Ascending aorta (tissue), 2 donors: ENCODE measurements at regions not wholly inside any gene's neighbourhood (a gene's known extent, or its start where the extent isn't known, plus 50 kb on each side); places are given as distances from the start of the nearest gene placed in this dataset.

Experiments used
- DNase-seq, 2 donors: peaks; one replicate each; pipeline ENCODE4 v3.0.0-alpha.2; 2019; ENCODE audit warnings: low spot score in 2 of 2
- H3K27ac ChIP-seq, 2 donors: fragments of 200-600 bp; sonication (generic); one replicate each; pipeline ENCODE4 v1.5.1; 2016 to 2017; ENCODE audit warnings: mild to moderate bottlenecking in 1 of 2
- H3K27me3 ChIP-seq: fragments of 200-600 bp; sonication (generic); one replicate; pipeline ENCODE4 v1.5.1; 2017
- H3K36me3 ChIP-seq, 2 donors: fragments of 200-600 bp; sonication (generic); one replicate each; pipeline ENCODE4 v1.5.1; 2016
- H3K4me1 ChIP-seq, 2 donors: fragments of 200-600 bp; sonication (generic); one replicate each; pipeline ENCODE4 v1.5.1; 2016 to 2017; ENCODE audit warnings: mild to moderate bottlenecking in 1 of 2
- H3K4me3 ChIP-seq, 2 donors: fragments of 200-600 bp; sonication (generic); one replicate each; pipeline ENCODE4 v1.5.1; 2016 to 2017; ENCODE audit warnings: mild to moderate bottlenecking in 1 of 2
- H3K9me3 ChIP-seq, 2 donors: fragments of 200-600 bp; sonication (generic); one replicate each; pipeline ENCODE4 v1.5.1; 2016
- intact Hi-C: fragments of 100-400 bp; cut with DNase I; formaldehyde crosslinking; loops from one replicate; pipeline ENCODE4 v1.15.1; 2023
- TF ChIP-seq, protein P1 (sequence below), 3 experiments: fragments of 200-600 bp in 2 of 3; fragments of 450-650 bp in 1 of 3; sonication (generic) in 2 of 3; IDR thresholded peaks; one replicate each; pipeline ENCODE4 v1.5.1; 2016 to 2019; ENCODE audit warnings: antibody characterized with exemption in 3 of 3, mild to moderate bottlenecking in 1 of 3, moderate library complexity in 1 of 3

DNA sequence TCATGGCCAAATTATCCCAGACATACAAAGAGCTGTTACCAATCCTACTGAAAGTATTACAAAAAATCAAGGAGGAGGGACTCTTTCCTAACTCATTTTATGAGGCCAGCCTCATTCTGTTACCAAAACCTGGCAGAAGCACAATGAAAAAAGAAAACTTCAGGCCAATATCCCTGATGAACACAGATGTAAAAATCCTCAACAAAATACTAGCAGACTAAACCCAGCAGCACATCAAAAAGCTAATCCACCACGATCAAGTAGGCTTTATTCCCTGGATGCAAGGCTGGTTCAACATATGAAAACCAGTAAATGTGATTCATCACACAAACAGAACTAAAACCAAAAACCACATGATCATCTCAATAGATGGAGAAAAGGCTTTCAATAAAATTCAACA is 109.2 kb downstream of the C6orf118 start:
- intact Hi-C loops: no loop called here
- no peak for DNase-seq
- Histone ChIP-seq H3K4me3 (no peak overlapping the region), H3K9me3 (no peaks in the 10 kb centered on the region), H3K36me3 (no peaks in the 10 kb centered on the region), H3K27me3 (no peaks in the 10 kb centered on the region), H3K4me1 (no peaks in the 10 kb centered on the region), H3K27ac (no peak overlapping the region)
- TF ChIP-seq, protein P1, sequence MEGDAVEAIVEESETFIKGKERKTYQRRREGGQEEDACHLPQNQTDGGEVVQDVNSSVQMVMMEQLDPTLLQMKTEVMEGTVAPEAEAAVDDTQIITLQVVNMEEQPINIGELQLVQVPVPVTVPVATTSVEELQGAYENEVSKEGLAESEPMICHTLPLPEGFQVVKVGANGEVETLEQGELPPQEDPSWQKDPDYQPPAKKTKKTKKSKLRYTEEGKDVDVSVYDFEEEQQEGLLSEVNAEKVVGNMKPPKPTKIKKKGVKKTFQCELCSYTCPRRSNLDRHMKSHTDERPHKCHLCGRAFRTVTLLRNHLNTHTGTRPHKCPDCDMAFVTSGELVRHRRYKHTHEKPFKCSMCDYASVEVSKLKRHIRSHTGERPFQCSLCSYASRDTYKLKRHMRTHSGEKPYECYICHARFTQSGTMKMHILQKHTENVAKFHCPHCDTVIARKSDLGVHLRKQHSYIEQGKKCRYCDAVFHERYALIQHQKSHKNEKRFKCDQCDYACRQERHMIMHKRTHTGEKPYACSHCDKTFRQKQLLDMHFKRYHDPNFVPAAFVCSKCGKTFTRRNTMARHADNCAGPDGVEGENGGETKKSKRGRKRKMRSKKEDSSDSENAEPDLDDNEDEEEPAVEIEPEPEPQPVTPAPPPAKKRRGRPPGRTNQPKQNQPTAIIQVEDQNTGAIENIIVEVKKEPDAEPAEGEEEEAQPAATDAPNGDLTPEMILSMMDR (IDR thresholded peaks at IDR 0.05): no peak

DNA sequence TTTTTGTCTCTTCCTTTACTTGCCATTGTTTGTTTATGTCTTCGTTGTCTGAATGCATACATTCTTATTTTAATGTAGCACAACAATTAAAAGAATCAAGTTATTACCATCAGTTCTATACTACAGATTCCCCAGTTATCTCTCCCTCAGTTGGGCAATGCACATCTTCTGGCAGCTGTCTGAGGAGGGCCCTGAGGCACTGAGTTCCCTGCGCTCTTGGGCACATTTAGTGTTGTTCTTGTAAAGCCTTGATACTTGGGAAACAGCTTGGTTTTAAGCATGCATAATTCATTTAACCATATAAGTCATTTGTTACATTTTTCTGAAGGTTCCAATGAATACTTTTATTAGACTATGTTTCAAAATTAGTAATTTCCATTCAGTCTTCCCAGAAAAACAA is 117.9 kb downstream of the C6orf118 start:
- Histone ChIP-seq H3K9me3 (no peaks in the 10 kb centered on the region), H3K27me3 (no peaks in the 10 kb centered on the region), H3K4me1 (no peaks in the 10 kb centered on the region), H3K4me3 (no peak overlapping the region), H3K27ac (no peak overlapping the region), H3K36me3 (no peaks in the 10 kb centered on the region)
- intact Hi-C loops: no loop called here
- no peak for DNase-seq
- TF ChIP-seq, protein P1 (IDR thresholded peaks at IDR 0.05): no peak

DNA sequence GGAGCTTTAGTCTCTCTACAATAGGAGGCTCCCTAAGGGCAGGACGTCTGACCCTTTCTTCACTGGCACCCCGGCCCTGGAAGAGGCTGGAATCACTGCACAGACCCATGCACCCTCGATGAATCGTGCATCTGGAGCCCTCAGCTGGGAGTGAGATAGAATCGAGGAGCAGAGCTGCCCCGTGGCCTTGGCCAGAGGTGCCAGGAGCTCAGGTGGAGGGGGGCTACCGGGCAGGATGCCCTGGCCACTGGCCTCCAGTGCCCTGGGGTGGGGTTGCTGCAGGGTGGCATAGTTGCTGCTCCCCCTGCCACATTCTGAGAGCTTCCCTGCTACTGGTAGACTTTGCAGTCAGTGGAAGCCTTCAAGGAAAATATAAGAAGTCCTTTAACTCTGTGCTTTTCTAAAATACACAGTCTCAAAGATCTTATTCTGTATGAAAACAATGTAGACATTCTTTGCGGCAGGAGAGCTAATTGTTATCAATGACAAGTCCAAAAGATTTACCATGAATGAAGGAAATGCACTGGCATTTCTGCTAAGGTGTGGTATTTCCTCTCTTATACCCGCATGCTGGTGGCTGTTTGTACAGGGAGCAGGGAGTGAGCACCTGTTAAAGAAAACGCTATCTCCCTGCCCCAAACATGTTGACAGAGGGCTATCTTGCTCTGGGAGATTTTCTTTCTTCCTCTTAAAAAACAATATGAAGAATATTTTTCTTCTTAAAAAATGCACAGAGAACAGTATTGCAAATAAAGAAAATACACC is 122.8 kb downstream of the C6orf118 start:
- no peak for DNase-seq
- Histone ChIP-seq H3K36me3 (no peaks in the 10 kb centered on the region), H3K27ac (no peak overlapping the region), H3K4me3 (no peak overlapping the region), H3K4me1 (no peaks in the 10 kb centered on the region), H3K9me3 (no peaks in the 10 kb centered on the region), H3K27me3 (no peaks in the 10 kb centered on the region)
- intact Hi-C loops: no loop called here
- TF ChIP-seq, protein P1 (IDR thresholded peaks at IDR 0.05): no peak

DNA sequence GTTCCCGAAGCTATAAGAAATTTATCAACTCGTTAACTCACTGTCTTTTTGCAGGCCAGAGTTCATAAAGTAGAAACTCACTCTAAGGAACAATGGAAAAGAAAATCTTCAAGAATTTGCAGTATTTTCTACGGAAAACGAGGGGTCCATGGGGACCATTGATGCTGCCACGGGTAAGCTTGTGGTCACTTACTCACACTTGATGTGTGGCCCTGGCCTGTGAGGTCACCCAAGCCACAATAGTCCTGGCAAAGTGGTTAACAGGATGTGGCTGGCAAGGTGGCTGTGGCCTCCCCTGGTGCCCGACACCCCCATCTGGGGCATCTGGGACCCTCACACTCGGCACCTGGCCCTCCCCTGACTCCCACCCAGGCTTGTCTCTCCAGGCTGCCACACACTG is 123.4 kb downstream of the C6orf118 start:
- H3K9me3 ChIP-seq: no peaks in the 10 kb centered on the region
- H3K27ac ChIP-seq: no peak overlapping the region
- H3K36me3 ChIP-seq: no peaks in the 10 kb centered on the region
- no peaks in the 10 kb centered on the region for H3K27me3 ChIP-seq
- DNase-seq: no peak
- TF ChIP-seq, protein P1 (IDR thresholded peaks at IDR 0.05): no peak
- no peak overlapping the region for H3K4me3 ChIP-seq
- H3K4me1 ChIP-seq: no peaks in the 10 kb centered on the region
- intact Hi-C loops: no loop called here

DNA sequence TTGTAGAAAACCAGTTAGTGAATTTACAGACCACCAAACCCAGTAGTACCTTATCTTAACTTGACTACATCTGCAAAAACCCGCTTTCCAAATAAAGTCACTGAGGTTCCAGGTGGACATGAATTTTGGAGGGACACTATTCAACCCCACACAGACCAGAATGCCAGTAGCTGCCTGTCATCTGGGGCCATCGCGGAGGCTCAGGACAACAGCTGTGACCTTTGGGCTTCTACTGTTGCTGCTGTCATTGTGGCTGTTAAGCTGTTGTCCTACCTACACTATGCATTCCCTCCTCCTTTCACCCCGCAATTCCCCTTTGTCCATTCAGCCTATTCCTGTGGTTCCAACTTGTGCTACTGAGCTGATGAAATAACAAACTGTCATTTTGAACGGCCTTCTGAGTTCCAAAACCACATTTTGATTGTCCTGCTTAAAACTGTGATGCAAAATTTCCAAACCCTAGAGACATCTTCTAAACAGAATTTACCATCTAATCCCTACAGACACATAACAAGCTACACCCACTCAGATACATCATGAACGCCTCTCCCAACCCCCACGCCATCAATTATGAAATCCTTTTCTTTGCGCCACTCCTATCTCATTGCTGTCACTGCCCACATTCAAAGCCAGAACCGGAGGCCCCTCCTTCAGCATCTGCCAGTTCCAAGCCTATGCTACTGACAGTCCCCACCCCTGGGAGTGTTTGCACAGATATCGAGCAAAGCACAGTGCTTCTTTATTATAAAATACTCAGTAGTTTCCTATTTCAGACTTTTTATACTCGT is 125.0 kb downstream of the C6orf118 start:
- H3K9me3 ChIP-seq: no peaks in the 10 kb centered on the region

More for the DNA sequence above, 125.0 kb downstream of the C6orf118 start:
- Histone ChIP-seq H3K4me1 (no peaks in the 10 kb centered on the region), H3K36me3 (no peaks in the 10 kb centered on the region), H3K4me3 (no peak overlapping the region), H3K27ac (no peak overlapping the region), H3K27me3 (no peaks in the 10 kb centered on the region)
- TF ChIP-seq, protein P1 (IDR thresholded peaks at IDR 0.05): no peak
- intact Hi-C loops: no loop called here
- DNase-seq: no peak
